AG04449 (cell line): ENCODE measurements at regions not wholly inside any gene's neighbourhood (a gene's known extent, or its start where the extent isn't known, plus 50 kb on each side); places are given as distances from the start of the nearest gene placed in this dataset.

Source experiments
- CTCF ChIA-PET: fragments of 350-600 bp; formaldehyde crosslinking; extraction: SDS; loops from one replicate; lab custom pipeline; 2021; ENCODE audit warnings: antibody characterized with exemption; lab: Yijun Ruan, JAX
- POLR2A ChIA-PET: fragments of 400-600, 350-600 bp; formaldehyde crosslinking; extraction: SDS; loops from one replicate; lab custom pipeline; 2020; ENCODE audit warnings: antibody characterized with exemption, inconsistent platforms; lab: Yijun Ruan, JAX
- DNase-seq: peaks from one replicate; pipeline ENCODE4 v3.0.0-alpha.2; 2010; ENCODE audit warnings: low read depth, low spot score
- H3K4me3 ChIP-seq: 2 replicates; pipeline ENCODE4 v1.5.1; 2011; ENCODE audit warnings: low read depth, mild to moderate bottlenecking, control low read depth, low read length
- CTCF ChIP-seq: IDR thresholded peaks from one replicate; pipeline ENCODE4 v1.5.1; 2011; ENCODE audit warnings: mild to moderate bottlenecking, moderate library complexity, low read length, control low read depth, inconsistent platforms; ENCODE audit not compliant: insufficient read depth; ENCODE audit errors: missing control alignments

- no peak for DNase-seq
- ChIA-PET POLR2A (interaction anchor here (1.6 kb wide), 1 partner anchor 9 kb away, joined by 9 read pairs; no protein-coding TSS in a partner anchor), CTCF (no interaction called here)
- TF ChIP-seq CTCF, result no peak
- H3K4me3 ChIP-seq, result no peak overlapping the region
These were observed 525.5 kb upstream of the ZFP42 start for GRCh38 chr4:187470061-187470460.

GRCh38 chr4:187474238-187474637 is 521.3 kb upstream of the ZFP42 start:
- no peak overlapping the region for H3K4me3 ChIP-seq
- CTCF ChIA-PET, result no interaction called here
- POLR2A ChIA-PET, result no interaction called here
- no peak for TF ChIP-seq CTCF
- DNase-seq, result no peak

GRCh38 chr4:187475901-187476300 is 519.7 kb upstream of the ZFP42 start:
- CTCF ChIA-PET, result no interaction called here
- no peak for DNase-seq
- TF ChIP-seq CTCF, result no peak
- H3K4me3 ChIP-seq, result no peak overlapping the region
- POLR2A ChIA-PET, result no interaction called here

GRCh38 chr4:187477224-187477623 is 518.3 kb upstream of the ZFP42 start:
- no peak for DNase-seq
- POLR2A ChIA-PET, result no interaction called here
- no peak overlapping the region for H3K4me3 ChIP-seq
- CTCF ChIA-PET, result interaction anchor here (1.7 kb wide), 1 partner anchor 10 kb away, joined by 5 read pairs; no protein-coding TSS in a partner anchor
- no peak for TF ChIP-seq CTCF

- DNase-seq, result peak; percentile 87
- no peak overlapping the region for H3K4me3 ChIP-seq
- ChIA-PET POLR2A (interaction anchor here (0.6 to 1.2 kb wide), 2 partner anchors 9 to 17 kb away, joined by 3 to 9 read pairs; no protein-coding TSS in a partner anchor), CTCF (interaction anchor here (1.5 to 1.7 kb wide), 2 partner anchors 11 to 14 kb away, joined by 3 to 5 read pairs; no protein-coding TSS in a partner anchor)
- no peak for TF ChIP-seq CTCF
These were observed 517.1 kb upstream of the ZFP42 start for GRCh38 chr4:187478292-187479140.

GRCh38 chr4:187479511-187479910 is 516.1 kb upstream of the ZFP42 start:
- no peak for TF ChIP-seq CTCF

More at GRCh38 chr4:187479511-187479910, 516.1 kb upstream of the ZFP42 start:
- no peak overlapping the region for H3K4me3 ChIP-seq
- ChIA-PET POLR2A (interaction anchor here (1.2 kb wide), 1 partner anchor 10 kb away, joined by 9 read pairs; no protein-coding TSS in a partner anchor), CTCF (no interaction called here)
- DNase-seq, result no peak
